ENCODE measurements at regions not wholly inside any gene's neighbourhood (a gene's known extent, or its start where the extent isn't known, plus 50 kb on each side); places are given as distances from the start of the nearest gene placed in this dataset.

DNA sequence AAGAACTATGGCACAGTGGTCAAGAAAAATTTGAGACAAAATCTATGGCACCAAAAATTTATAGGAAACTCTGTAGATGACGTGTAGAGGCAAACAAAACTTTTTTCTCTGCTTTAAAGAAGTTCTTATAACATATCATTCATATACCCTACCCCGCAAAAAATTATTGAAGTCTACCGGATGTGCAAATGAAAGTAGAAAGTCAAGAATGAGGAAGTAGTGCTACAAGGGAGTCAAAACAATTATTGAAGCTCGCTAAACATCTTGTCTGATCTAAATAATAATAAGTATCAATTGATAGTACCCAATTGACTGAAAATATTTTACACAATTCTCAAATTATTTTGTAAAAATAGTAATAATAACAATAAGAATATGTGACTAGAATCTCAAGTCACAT lies 398.5 kb downstream of the TAF11L14 start:
- no peak for TF ChIP-seq POLR2A (IDR thresholded peaks at IDR 0.05)
- TF ChIP-seq, protein P1, sequence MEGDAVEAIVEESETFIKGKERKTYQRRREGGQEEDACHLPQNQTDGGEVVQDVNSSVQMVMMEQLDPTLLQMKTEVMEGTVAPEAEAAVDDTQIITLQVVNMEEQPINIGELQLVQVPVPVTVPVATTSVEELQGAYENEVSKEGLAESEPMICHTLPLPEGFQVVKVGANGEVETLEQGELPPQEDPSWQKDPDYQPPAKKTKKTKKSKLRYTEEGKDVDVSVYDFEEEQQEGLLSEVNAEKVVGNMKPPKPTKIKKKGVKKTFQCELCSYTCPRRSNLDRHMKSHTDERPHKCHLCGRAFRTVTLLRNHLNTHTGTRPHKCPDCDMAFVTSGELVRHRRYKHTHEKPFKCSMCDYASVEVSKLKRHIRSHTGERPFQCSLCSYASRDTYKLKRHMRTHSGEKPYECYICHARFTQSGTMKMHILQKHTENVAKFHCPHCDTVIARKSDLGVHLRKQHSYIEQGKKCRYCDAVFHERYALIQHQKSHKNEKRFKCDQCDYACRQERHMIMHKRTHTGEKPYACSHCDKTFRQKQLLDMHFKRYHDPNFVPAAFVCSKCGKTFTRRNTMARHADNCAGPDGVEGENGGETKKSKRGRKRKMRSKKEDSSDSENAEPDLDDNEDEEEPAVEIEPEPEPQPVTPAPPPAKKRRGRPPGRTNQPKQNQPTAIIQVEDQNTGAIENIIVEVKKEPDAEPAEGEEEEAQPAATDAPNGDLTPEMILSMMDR (IDR thresholded peaks at IDR 0.05) = no peak

All from adrenal gland (tissue), 5 donors.